Ishikawa (cell line): ENCODE measurements at regions not wholly inside any gene's neighbourhood (a gene's known extent, or its start where the extent isn't known, plus 50 kb on each side); places are given as distances from the start of the nearest gene placed in this dataset.

Experiments used
- CEBPB ChIP-seq: IDR thresholded peaks from 2 replicates; pipeline ENCODE4 v1.6.1; 2012
- CREB1 ChIP-seq: IDR thresholded peaks from 2 replicates; pipeline ENCODE4 v1.6.1; 2012; ENCODE audit warnings: low read depth
- EGR1 ChIP-seq: IDR thresholded peaks from 2 replicates; pipeline ENCODE4 v1.6.1; 2012
- EP300 ChIP-seq: IDR thresholded peaks from 2 replicates; pipeline ENCODE4 v1.6.1; 2012; ENCODE audit warnings: borderline replicate concordance
- FOXM1 ChIP-seq: IDR thresholded peaks from 2 replicates; pipeline ENCODE4 v1.6.1; 2012; ENCODE audit warnings: low read depth, borderline replicate concordance
- MAX ChIP-seq: IDR thresholded peaks from 2 replicates; pipeline ENCODE4 v1.6.1; 2012
- NFIC ChIP-seq: IDR thresholded peaks from 2 replicates; pipeline ENCODE4 v1.6.1; 2012
- RAD21 ChIP-seq: IDR thresholded peaks from 2 replicates; pipeline ENCODE4 v1.6.1; 2012; ENCODE audit warnings: low read depth
- TAF1 ChIP-seq: IDR thresholded peaks from 2 replicates; pipeline ENCODE4 v1.6.1; 2012; ENCODE audit warnings: low read depth, mild to moderate bottlenecking
- TCF12 ChIP-seq: IDR thresholded peaks from 2 replicates; pipeline ENCODE4 v1.6.1; 2012; ENCODE audit warnings: low read depth
- TEAD4 ChIP-seq: IDR thresholded peaks from 2 replicates; pipeline ENCODE4 v1.6.1; 2012
- YY1 ChIP-seq: IDR thresholded peaks from 2 replicates; pipeline ENCODE4 v1.6.1; 2012; ENCODE audit warnings: low read depth
- ZBTB7A ChIP-seq: IDR thresholded peaks from 2 replicates; pipeline ENCODE4 v1.6.1; 2012; ENCODE audit warnings: low read depth
- TF ChIP-seq, protein P1 (sequence below): IDR thresholded peaks from 2 replicates; pipeline ENCODE4 v1.6.1; 2012
- TF ChIP-seq, protein P2 (sequence below): IDR thresholded peaks from 2 replicates; pipeline ENCODE4 v1.6.1; 2012; ENCODE audit warnings: low read depth, mild to moderate bottlenecking

DNA sequence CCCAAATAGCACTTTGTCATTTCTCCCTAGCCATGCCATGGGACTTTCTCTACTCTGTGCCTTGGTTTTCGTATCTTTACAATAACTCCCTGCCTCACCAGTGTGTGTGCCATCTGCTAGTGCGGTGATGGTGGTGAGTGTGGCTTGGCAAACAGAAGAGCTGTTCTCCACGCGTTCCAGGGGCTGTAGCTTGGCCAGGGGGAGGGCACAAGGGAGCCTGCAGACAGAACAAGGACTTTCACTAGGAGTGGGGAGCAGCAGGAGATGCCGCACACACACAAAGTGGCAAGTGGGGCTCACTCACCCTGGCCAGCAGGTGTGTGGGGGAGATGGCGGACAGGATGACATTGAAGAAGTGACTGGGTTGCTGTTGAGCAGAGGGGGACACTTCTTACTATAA, 196.9 kb downstream of the HAUS1 start:
- TF ChIP-seq TAF1 (no peak), YY1 (no peak), FOXM1 (no peak), EGR1 (no peak)

DNA sequence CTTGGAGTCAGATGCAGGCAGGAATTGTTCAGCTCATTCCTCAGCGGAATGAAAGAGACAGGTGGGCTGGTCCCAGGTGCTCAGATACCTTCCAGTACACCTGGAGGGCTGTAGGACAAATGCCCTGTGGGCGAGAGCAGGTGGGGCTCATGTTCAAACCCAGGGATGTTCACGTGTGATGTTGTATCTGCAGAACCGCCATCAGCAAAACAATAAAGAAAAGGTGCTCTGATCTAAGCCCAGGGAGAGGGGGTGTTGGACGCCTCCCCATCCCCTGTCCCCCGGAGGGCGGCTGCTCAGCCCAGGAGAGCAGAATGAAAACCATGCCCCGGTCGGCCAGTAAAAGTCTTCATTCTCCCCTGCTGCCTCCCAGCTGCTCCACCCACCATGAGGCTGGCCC, 197.4 kb downstream of the HAUS1 start:
- TF ChIP-seq YY1 (no peak), CREB1 (no peak), NFIC (no peak), CEBPB (no peak), MAX (no peak), EP300 (no peak), TCF12 (no peak)
- TF ChIP-seq, protein P1, sequence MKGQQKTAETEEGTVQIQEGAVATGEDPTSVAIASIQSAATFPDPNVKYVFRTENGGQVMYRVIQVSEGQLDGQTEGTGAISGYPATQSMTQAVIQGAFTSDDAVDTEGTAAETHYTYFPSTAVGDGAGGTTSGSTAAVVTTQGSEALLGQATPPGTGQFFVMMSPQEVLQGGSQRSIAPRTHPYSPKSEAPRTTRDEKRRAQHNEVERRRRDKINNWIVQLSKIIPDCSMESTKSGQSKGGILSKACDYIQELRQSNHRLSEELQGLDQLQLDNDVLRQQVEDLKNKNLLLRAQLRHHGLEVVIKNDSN = no peak
- TF ChIP-seq, protein P2, sequence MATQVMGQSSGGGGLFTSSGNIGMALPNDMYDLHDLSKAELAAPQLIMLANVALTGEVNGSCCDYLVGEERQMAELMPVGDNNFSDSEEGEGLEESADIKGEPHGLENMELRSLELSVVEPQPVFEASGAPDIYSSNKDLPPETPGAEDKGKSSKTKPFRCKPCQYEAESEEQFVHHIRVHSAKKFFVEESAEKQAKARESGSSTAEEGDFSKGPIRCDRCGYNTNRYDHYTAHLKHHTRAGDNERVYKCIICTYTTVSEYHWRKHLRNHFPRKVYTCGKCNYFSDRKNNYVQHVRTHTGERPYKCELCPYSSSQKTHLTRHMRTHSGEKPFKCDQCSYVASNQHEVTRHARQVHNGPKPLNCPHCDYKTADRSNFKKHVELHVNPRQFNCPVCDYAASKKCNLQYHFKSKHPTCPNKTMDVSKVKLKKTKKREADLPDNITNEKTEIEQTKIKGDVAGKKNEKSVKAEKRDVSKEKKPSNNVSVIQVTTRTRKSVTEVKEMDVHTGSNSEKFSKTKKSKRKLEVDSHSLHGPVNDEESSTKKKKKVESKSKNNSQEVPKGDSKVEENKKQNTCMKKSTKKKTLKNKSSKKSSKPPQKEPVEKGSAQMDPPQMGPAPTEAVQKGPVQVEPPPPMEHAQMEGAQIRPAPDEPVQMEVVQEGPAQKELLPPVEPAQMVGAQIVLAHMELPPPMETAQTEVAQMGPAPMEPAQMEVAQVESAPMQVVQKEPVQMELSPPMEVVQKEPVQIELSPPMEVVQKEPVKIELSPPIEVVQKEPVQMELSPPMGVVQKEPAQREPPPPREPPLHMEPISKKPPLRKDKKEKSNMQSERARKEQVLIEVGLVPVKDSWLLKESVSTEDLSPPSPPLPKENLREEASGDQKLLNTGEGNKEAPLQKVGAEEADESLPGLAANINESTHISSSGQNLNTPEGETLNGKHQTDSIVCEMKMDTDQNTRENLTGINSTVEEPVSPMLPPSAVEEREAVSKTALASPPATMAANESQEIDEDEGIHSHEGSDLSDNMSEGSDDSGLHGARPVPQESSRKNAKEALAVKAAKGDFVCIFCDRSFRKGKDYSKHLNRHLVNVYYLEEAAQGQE = no peak

GRCh38 chr18:46302528-46303485, 198.6 kb downstream of the HAUS1 start:
- TF ChIP-seq, protein P1 = no peak
- no peak for TF ChIP-seq MAX
- no peak for TF ChIP-seq EP300
- no peak for TF ChIP-seq TAF1
- TF ChIP-seq YY1 = no peak
- TF ChIP-seq ZBTB7A = no peak
- TF ChIP-seq FOXM1 = no peak
- no peak for TF ChIP-seq CEBPB
- TF ChIP-seq CREB1 = no peak
- no peak for TF ChIP-seq NFIC
- TF ChIP-seq TCF12 = no peak
- TF ChIP-seq, protein P2 = no peak
- no peak for TF ChIP-seq RAD21
- TF ChIP-seq TEAD4 = no peak
- TF ChIP-seq EGR1 = no peak

DNA sequence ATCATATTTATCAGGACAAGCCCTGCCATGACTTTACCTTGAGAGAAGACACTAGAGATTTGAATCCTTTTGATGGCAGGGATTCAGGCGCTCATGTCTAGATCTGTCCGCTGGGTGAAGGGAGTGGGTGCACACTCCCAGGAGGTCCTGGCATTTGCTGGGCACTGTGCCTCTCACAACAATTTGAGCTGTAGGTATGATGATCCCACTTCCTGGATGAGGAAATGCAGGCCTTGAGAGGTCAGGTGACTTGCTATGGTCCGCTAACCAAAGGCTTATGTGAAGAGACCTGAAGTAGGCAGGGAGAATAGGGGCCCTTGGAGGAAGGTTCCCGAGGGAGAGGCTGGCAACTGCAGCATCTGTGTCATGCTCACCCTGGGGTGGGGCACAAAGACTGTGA, 206.1 kb downstream of the HAUS1 start:
- TF ChIP-seq, protein P1 = peak; percentile 74
- no peak for TF ChIP-seq TAF1

GRCh38 chr18:46310675-46311345, 206.6 kb downstream of the HAUS1 start:
- TF ChIP-seq NFIC = no peak

GRCh38 chr18:46311491-46311890, 207.3 kb downstream of the HAUS1 start:
- TF ChIP-seq RAD21 (no peak), CREB1 (no peak)
